ENCODE measurements at regions not wholly inside any gene's neighbourhood (a gene's known extent, or its start where the extent isn't known, plus 50 kb on each side); places are given as distances from the start of the nearest gene placed in this dataset.

DNA sequence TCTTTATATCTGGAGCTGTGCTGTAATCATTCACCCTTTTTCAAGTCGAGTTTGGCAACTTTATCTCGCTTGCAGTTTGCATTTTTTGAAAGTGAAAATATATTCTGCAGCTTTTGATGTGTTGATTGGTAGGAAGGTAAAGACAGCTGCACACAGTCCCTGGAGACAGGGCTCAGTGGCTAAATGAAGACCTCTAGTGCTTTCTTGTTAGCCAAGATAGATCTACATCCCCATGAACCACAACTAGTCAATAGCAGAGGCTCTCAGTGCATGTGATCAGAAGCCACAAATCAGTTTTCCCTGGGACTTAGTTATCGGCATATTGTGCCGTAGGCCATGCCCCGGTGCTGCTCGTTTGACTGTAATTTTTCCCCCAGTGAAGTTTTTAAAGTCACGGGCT, 587.7 kb upstream of the PITX2 start:
- H3K27me3 ChIP-seq (ENCODE audit: control insufficient read depth in 2 of 2, insufficient read depth in 2 of 2, low read length in 2 of 2) = no peaks in the 10 kb centered on the region
- no peak for DNase-seq (ENCODE audit: extremely low read depth in 1 of 4, low spot score in 3 of 4)
- intact Hi-C loops (cut with micrococcal nuclease) (no loop called here), in situ Hi-C loops (cut with MboI) (no loop called here)
- no peak for FAIRE-seq
- no peak overlapping the region for H3K4me3 ChIP-seq
- WGBS (ENCODE audit: insufficient coverage, low coverage, missing lambda C conversion rate) = 5% methylated on average over 7 of the region's 7 CpGs
- no peak overlapping the region for H2AFZ ChIP-seq (ENCODE audit: low read depth, low read length)
- H3K9me3 ChIP-seq (replicated peaks; ENCODE audit: control insufficient read depth, insufficient read depth, low read depth, low read length) = no peaks in the 10 kb centered on the region
- no peaks in the 10 kb centered on the region for H4K20me1 ChIP-seq (replicated peaks; ENCODE audit: control insufficient read depth, insufficient read depth, low read length)
- no peak overlapping the region for H3K27ac ChIP-seq (ENCODE audit: extremely low read depth, low read depth, low read length)
- H3K36me3 ChIP-seq (ENCODE audit: control insufficient read depth, insufficient read depth, low read length) = no peaks in the 10 kb centered on the region
- no peaks in the 10 kb centered on the region for H3K9me1 ChIP-seq (ENCODE audit: control insufficient read depth, insufficient read depth, low read length)
- no peak overlapping the region for H3K4me2 ChIP-seq (ENCODE audit: insufficient read depth, low read length)
- H3K79me2 ChIP-seq (ENCODE audit: control insufficient read depth, insufficient read depth, low read length) = no peaks in the 10 kb centered on the region
- ChIA-PET CTCF (ENCODE audit: low intra/inter-chr PET ratio) (no interaction called here), POLR2A (no interaction called here)
- H3K4me1 ChIP-seq (replicated peaks in 1 of 2; ENCODE audit: control insufficient read depth in 2 of 2, insufficient read depth in 2 of 2, low read length in 2 of 2) = no peaks in the 10 kb centered on the region
- ATAC-seq = no peak
- BruUV-seq (replicated peaks) = no TSS peak
- no peak overlapping the region for H3K9ac ChIP-seq (ENCODE audit: insufficient read depth in 1 of 2, low read depth in 2 of 2, low read length in 2 of 2)
- TF ChIP-seq UBTF (IDR thresholded peaks at IDR 0.05; ENCODE audit: borderline replicate concordance in 1 of 2, low read depth in 2 of 2, low read length in 2 of 2) = no peak
- no peak for TF ChIP-seq POLR2H (tag; IDR thresholded peaks at IDR 0.05; ENCODE audit: low read depth)
- no peak for TF ChIP-seq KLF10 (CRISPR knock-in tag; IDR thresholded peaks at IDR 0.05)
- TF ChIP-seq, protein P1, sequence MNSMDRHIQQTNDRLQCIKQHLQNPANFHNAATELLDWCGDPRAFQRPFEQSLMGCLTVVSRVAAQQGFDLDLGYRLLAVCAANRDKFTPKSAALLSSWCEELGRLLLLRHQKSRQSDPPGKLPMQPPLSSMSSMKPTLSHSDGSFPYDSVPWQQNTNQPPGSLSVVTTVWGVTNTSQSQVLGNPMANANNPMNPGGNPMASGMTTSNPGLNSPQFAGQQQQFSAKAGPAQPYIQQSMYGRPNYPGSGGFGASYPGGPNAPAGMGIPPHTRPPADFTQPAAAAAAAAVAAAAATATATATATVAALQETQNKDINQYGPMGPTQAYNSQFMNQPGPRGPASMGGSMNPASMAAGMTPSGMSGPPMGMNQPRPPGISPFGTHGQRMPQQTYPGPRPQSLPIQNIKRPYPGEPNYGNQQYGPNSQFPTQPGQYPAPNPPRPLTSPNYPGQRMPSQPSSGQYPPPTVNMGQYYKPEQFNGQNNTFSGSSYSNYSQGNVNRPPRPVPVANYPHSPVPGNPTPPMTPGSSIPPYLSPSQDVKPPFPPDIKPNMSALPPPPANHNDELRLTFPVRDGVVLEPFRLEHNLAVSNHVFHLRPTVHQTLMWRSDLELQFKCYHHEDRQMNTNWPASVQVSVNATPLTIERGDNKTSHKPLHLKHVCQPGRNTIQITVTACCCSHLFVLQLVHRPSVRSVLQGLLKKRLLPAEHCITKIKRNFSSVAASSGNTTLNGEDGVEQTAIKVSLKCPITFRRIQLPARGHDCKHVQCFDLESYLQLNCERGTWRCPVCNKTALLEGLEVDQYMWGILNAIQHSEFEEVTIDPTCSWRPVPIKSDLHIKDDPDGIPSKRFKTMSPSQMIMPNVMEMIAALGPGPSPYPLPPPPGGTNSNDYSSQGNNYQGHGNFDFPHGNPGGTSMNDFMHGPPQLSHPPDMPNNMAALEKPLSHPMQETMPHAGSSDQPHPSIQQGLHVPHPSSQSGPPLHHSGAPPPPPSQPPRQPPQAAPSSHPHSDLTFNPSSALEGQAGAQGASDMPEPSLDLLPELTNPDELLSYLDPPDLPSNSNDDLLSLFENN (IDR thresholded peaks at IDR 0.05; ENCODE audit: low read depth in 2 of 2, low read length in 2 of 2) = no peak
- TF ChIP-seq TEAD1 (CRISPR knock-in tag; IDR thresholded peaks at IDR 0.05) = no peak
- no peak for TF ChIP-seq ZFP36 (IDR thresholded peaks at IDR 0.05; ENCODE audit: low read depth, low read length, partially characterized antibody)
- no peak for TF ChIP-seq RNF219 (CRISPR knock-in tag; IDR thresholded peaks at IDR 0.05)
- TF ChIP-seq MLX (CRISPR knock-in tag; conservative IDR thresholded peaks at IDR 0.05) = no peak
- TF ChIP-seq, protein P2, sequence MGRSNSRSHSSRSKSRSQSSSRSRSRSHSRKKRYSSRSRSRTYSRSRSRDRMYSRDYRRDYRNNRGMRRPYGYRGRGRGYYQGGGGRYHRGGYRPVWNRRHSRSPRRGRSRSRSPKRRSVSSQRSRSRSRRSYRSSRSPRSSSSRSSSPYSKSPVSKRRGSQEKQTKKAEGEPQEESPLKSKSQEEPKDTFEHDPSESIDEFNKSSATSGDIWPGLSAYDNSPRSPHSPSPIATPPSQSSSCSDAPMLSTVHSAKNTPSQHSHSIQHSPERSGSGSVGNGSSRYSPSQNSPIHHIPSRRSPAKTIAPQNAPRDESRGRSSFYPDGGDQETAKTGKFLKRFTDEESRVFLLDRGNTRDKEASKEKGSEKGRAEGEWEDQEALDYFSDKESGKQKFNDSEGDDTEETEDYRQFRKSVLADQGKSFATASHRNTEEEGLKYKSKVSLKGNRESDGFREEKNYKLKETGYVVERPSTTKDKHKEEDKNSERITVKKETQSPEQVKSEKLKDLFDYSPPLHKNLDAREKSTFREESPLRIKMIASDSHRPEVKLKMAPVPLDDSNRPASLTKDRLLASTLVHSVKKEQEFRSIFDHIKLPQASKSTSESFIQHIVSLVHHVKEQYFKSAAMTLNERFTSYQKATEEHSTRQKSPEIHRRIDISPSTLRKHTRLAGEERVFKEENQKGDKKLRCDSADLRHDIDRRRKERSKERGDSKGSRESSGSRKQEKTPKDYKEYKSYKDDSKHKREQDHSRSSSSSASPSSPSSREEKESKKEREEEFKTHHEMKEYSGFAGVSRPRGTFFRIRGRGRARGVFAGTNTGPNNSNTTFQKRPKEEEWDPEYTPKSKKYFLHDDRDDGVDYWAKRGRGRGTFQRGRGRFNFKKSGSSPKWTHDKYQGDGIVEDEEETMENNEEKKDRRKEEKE (IDR thresholded peaks at IDR 0.05; ENCODE audit: borderline replicate concordance in 1 of 2, control insufficient read depth in 1 of 2, low read depth in 2 of 2, low read length in 1 of 2) = no peak
